ENCODE measurements at regions not wholly inside any gene's neighbourhood (a gene's known extent, or its start where the extent isn't known, plus 50 kb on each side); places are given as distances from the start of the nearest gene placed in this dataset.

GRCh38 chr2:118474541-118474920 lies 372.9 kb downstream of the EN1 start:
- intact Hi-C loops (cut with micrococcal nuclease; ENCODE audit: unreplicated experiment) = no loop called here
- no TSS peak for BruUV-seq (replicated peaks)
- H3K9me3 Mint-ChIP-seq (ENCODE audit: low read depth, unreplicated experiment) = no peaks in the 10 kb centered on the region
- DNase-seq = no peak
- peaks cover 9% of the 10 kb centered on the region for H3K4me1 Mint-ChIP-seq (ENCODE audit: low read depth, unreplicated experiment)
- H3K36me3 Mint-ChIP-seq (ENCODE audit: insufficient read depth, unreplicated experiment) = no peaks in the 10 kb centered on the region
- no peak for TF ChIP-seq CTCF (IDR thresholded peaks at IDR 0.05; ENCODE audit: unreplicated experiment)
- no peak overlapping the region for H3K27ac Mint-ChIP-seq (ENCODE audit: unreplicated experiment)
- CTCF ChIA-PET = no interaction called here
- no peak overlapping the region for H3K4me3 Mint-ChIP-seq (ENCODE audit: low read depth, unreplicated experiment)
- no peaks in the 10 kb centered on the region for H3K27me3 Mint-ChIP-seq (ENCODE audit: unreplicated experiment)

GRCh38 chr2:118473846-118474540 lies 373.5 kb downstream of the EN1 start:
- H3K4me1 Mint-ChIP-seq (ENCODE audit: low read depth, unreplicated experiment) = peaks cover 9% of the 10 kb centered on the region
- no peak for TF ChIP-seq CTCF (IDR thresholded peaks at IDR 0.05; ENCODE audit: unreplicated experiment)
- H3K27ac Mint-ChIP-seq (ENCODE audit: unreplicated experiment) = no peak overlapping the region
- no peak overlapping the region for H3K4me3 Mint-ChIP-seq (ENCODE audit: low read depth, unreplicated experiment)
- H3K36me3 Mint-ChIP-seq (ENCODE audit: insufficient read depth, unreplicated experiment) = no peaks in the 10 kb centered on the region
- no peak for DNase-seq
- no peaks in the 10 kb centered on the region for H3K9me3 Mint-ChIP-seq (ENCODE audit: low read depth, unreplicated experiment)
- intact Hi-C loops (cut with micrococcal nuclease; ENCODE audit: unreplicated experiment) = no loop called here
- H3K27me3 Mint-ChIP-seq (ENCODE audit: unreplicated experiment) = no peaks in the 10 kb centered on the region
- no TSS peak for BruUV-seq (replicated peaks)
- CTCF ChIA-PET = no interaction called here

- CTCF ChIA-PET = no interaction called here
- intact Hi-C loops (cut with micrococcal nuclease; ENCODE audit: unreplicated experiment) = no loop called here
- H3K4me3 Mint-ChIP-seq (ENCODE audit: low read depth, unreplicated experiment) = no peak overlapping the region
- peaks cover 9% of the 10 kb centered on the region for H3K4me1 Mint-ChIP-seq (ENCODE audit: low read depth, unreplicated experiment)
- no peaks in the 10 kb centered on the region for H3K27me3 Mint-ChIP-seq (ENCODE audit: unreplicated experiment)
- no peak overlapping the region for H3K27ac Mint-ChIP-seq (ENCODE audit: unreplicated experiment)
- DNase-seq = no peak
- TF ChIP-seq CTCF (IDR thresholded peaks at IDR 0.05; ENCODE audit: unreplicated experiment) = no peak
- BruUV-seq (replicated peaks) = no TSS peak
- no peaks in the 10 kb centered on the region for H3K9me3 Mint-ChIP-seq (ENCODE audit: low read depth, unreplicated experiment)
- H3K36me3 Mint-ChIP-seq (ENCODE audit: insufficient read depth, unreplicated experiment) = no peaks in the 10 kb centered on the region
These were observed 374.2 kb downstream of the EN1 start for GRCh38 chr2:118473241-118473640.

- no TSS peak for BruUV-seq (replicated peaks)
- DNase-seq = no peak
These were observed 377.2 kb downstream of the EN1 start for GRCh38 chr2:118470297-118470696.

More at GRCh38 chr2:118470297-118470696, 377.2 kb downstream of the EN1 start:
- Mint-ChIP-seq H3K36me3 (ENCODE audit: insufficient read depth, unreplicated experiment) (no peaks in the 10 kb centered on the region), H3K27ac (ENCODE audit: unreplicated experiment) (no peak overlapping the region), H3K4me3 (ENCODE audit: low read depth, unreplicated experiment) (no peak overlapping the region), H3K9me3 (ENCODE audit: low read depth, unreplicated experiment) (no peaks in the 10 kb centered on the region), H3K4me1 (ENCODE audit: low read depth, unreplicated experiment) (no peaks in the 10 kb centered on the region), H3K27me3 (ENCODE audit: unreplicated experiment) (no peaks in the 10 kb centered on the region)
- TF ChIP-seq CTCF (IDR thresholded peaks at IDR 0.05; ENCODE audit: unreplicated experiment) = no peak
- intact Hi-C loops (cut with micrococcal nuclease; ENCODE audit: unreplicated experiment) = no loop called here
- CTCF ChIA-PET = no interaction called here
